HFF-Myc (cell line): ENCODE measurements at regions not wholly inside any gene's neighbourhood (a gene's known extent, or its start where the extent isn't known, plus 50 kb on each side); places are given as distances from the start of the nearest gene placed in this dataset.
"Not testable (repeated sequence)": the region's sequence is repeated elsewhere in the genome, so short reads cannot be mapped to it uniquely, and the experiment has no call there.

ENCODE experiments used
- DNase-seq: peaks from one replicate; pipeline ENCODE4 v3.0.0-alpha.2; 2011; ENCODE audit warnings: low read depth; ENCODE audit errors: extremely low read depth
- H3K4me3 ChIP-seq: replicated peaks from 2 replicates; pipeline ENCODE4 v1.5.1; 2011; ENCODE audit warnings: low read depth, mild to moderate bottlenecking, control low read depth, low read length
- TF ChIP-seq, protein P1 (sequence below): IDR thresholded peaks from 2 replicates; pipeline ENCODE4 v1.5.1; 2012; ENCODE audit warnings: mild to moderate bottlenecking, low read depth, low read length, control low read depth; ENCODE audit errors: missing control alignments

DNA sequence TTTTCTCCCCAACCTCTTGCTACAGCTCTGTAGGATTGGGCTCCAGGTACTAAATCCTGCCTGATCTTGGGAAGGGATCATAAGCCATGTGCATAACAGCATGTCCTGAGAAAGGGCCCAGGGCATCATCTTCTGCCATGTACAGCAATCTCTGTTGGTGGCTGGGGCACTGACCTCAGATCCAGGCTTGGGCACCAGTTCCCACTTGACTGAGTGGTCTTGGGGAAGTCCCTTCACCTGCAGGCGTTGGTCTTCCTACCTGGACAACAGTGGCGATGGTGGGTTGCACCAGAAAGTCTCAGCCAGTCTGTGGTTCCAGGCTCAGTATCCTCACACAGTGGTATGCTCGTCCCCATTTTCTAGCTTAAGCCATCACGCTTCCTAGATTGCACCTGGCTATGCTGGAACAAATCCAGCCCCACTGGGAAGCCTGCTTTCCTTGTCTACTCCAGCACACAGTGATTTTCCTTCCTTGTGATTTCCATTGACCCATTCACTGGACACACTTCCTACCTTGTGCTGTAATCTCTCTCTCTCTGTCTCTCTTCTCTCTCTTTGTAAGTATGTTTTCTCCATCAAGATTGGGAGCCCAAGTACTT lies 121.7 kb upstream of the PITX1 start:
- TF ChIP-seq, protein P1, sequence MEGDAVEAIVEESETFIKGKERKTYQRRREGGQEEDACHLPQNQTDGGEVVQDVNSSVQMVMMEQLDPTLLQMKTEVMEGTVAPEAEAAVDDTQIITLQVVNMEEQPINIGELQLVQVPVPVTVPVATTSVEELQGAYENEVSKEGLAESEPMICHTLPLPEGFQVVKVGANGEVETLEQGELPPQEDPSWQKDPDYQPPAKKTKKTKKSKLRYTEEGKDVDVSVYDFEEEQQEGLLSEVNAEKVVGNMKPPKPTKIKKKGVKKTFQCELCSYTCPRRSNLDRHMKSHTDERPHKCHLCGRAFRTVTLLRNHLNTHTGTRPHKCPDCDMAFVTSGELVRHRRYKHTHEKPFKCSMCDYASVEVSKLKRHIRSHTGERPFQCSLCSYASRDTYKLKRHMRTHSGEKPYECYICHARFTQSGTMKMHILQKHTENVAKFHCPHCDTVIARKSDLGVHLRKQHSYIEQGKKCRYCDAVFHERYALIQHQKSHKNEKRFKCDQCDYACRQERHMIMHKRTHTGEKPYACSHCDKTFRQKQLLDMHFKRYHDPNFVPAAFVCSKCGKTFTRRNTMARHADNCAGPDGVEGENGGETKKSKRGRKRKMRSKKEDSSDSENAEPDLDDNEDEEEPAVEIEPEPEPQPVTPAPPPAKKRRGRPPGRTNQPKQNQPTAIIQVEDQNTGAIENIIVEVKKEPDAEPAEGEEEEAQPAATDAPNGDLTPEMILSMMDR = no peak
- no peak overlapping the region for H3K4me3 ChIP-seq
- no peak for DNase-seq

DNA sequence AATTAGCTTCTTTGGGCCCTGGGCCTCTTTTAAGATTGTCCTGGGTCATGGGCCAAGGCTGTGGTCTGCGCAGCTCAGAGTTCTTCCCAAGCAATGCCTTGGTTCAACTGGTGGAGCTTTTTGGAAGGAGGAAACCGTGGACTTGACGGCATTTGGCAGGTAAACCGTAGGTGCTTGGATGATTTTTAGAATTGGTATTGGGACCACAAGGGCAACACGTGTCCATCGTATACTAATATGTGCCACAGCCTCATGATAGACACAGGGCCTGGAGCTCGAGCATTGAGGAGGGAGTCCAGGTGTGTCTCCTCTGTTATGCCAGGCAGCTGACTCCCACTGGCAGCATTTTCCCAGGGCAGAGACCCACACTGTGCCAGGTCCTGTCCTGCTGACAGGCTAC lies 120.9 kb upstream of the PITX1 start:
- no peak overlapping the region for H3K4me3 ChIP-seq
- TF ChIP-seq, protein P1 = no peak
- no peak for DNase-seq

DNA sequence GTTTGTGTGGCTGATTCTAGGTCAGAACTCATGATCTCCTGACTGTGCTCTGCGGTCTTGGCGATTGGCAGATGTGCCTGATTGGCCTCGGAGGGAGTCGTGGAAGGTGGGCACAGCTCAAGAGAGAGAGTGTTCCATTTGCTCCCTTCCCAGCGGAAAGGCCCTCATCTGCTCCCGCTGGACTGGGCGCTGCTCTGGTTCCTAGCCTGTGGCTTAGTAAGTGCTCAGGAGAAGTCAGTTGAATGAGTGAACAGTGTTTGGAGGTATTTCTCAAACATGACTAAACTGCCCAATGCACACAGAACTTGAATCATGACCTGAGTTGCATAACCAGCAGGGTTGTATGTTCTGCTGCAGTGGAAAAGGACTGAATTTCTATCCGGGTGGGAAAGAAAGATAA lies 120.2 kb upstream of the PITX1 start:
- DNase-seq = no peak
- TF ChIP-seq, protein P1 = no peak
- no peak overlapping the region for H3K4me3 ChIP-seq

DNA sequence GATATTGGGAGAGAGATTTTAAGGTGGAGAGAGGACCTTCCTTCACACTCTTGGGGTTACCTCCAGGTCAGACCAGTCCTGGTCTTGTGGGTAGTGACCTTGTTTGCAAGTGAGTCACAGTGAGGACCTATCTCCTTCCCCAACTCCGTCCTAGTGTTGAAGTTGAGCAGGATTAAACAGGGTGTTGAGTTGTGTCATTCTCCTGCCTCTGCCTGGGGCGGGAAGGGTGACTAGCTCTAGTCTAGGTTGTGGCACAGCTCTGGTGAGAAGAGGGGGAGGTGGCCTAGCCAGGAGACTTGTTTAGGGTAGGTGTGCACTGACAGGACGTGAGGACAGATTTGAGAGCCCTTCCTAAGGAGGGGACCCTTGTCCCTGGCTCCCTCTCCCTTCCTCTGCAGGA lies 119.6 kb upstream of the PITX1 start:
- H3K4me3 ChIP-seq = no peak overlapping the region
- TF ChIP-seq, protein P1 = no peak
- no peak for DNase-seq

DNA sequence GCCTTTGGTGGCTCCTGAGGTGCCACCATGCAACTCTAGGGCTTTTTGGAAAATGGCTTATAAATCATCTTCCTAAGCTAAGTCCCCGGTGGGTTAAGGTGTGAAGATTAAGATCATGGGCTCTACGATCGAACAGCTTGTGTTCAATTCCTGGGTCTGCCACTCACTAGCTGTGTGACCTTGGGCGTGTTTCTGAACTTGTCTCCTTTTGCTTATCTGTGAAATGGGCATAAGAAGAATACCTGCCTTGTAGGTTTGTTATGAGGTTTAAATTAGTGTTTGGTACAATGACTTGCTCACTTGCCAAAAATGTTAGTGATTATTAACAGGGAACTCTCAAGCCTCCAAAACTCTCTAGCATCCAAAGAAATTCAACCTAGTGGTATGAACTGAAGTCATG lies 119.2 kb upstream of the PITX1 start:
- DNase-seq = no peak
- TF ChIP-seq, protein P1 = no peak
- H3K4me3 ChIP-seq = no peak overlapping the region

DNA sequence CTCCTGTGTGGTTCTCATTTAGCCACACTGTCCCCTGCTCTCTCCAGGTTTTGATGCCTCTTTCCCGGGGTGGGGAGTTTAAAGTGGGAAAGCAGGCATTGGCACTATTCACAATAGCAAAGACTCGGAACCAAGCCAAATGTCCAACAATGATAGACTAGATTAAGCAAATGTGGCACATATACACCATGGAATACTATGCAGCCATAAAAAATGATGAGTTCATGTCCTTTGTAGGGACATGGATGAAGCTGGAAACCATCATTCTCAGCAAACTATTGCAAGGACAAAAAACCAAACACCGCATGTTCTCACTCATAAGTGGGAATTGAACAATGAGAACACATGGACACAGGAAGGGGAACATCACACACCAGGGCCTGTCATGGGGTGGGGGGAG lies 117.6 kb upstream of the PITX1 start:
- H3K4me3 ChIP-seq, DNase-seq: not testable (repeated sequence)

DNA sequence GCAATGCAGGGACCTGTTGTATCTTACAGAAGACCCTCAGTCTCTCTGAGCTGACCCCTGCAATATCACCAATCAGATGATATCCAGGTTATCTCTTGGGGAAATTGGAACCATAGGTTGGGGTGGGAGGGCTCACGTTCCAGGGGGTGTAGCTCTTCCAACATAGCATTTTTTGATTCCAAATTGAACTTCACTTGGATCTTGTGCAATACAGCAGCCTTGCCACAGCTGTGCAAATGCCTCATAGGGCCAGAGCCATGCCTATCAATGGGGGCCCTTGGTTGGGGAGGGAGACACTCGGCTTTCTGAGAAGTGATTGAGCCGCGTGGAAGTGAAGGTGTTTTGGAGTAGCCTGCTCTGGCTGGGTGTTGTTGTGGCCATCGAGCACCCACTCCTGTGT lies 117.2 kb upstream of the PITX1 start:
- TF ChIP-seq, protein P1 = no peak
- no peak for DNase-seq

More for the DNA sequence above, 117.2 kb upstream of the PITX1 start:
- no peak overlapping the region for H3K4me3 ChIP-seq
